Breast epithelium (tissue), 4 donors: ENCODE measurements at regions not wholly inside any gene's neighbourhood (a gene's known extent, or its start where the extent isn't known, plus 50 kb on each side); places are given as distances from the start of the nearest gene placed in this dataset.

Source experiments
- DNase-seq, 2 donors: peaks; one replicate each; pipeline ENCODE4 v3.0.0-alpha.2; 2019; ENCODE audit warnings: low spot score in 2 of 2
- H3K27ac ChIP-seq, 2 donors: fragments of 200-600 bp; sonication (generic) in 1 of 2; one replicate each; pipeline ENCODE4 v1.5.1; 2016 to 2019; ENCODE audit warnings: mild to moderate bottlenecking in 1 of 2
- H3K27me3 ChIP-seq, 2 donors: fragments of 200-600 bp; sonication (generic) in 1 of 2; one replicate each; pipeline versions ENCODE4 v1.5.1 to v1.6.0; 2017 to 2019; ENCODE audit warnings: control low read depth in 1 of 2, mild to moderate bottlenecking in 1 of 2
- H3K36me3 ChIP-seq: fragments of 200-600 bp; one replicate; pipeline ENCODE4 v1.5.1; 2019
- H3K4me1 ChIP-seq, 2 donors: fragments of 200-600 bp; sonication (generic); one replicate each; pipeline ENCODE4 v1.5.1; 2016 to 2019; ENCODE audit warnings: control low read depth in 1 of 2
- H3K4me3 ChIP-seq, 3 donors: fragments of 200-600 bp; sonication (generic); 1 replicate in 2 of 3; 2 replicates in 1 of 3; pipeline ENCODE4 v1.5.1; 2016 to 2019; ENCODE audit warnings: mild to moderate bottlenecking in 3 of 3, moderate library complexity in 2 of 3
- H3K9me3 ChIP-seq, 2 donors: fragments of 200-600 bp; sonication (generic) in 1 of 2; one replicate each; pipeline ENCODE4 v1.5.1; 2016 to 2019; ENCODE audit warnings: control low read depth in 1 of 2
- POLR2A ChIP-seq: fragments of 450-650 bp; IDR thresholded peaks from one replicate; pipeline ENCODE4 v1.6.1; 2016; ENCODE audit warnings: antibody characterized with exemption, mild to moderate bottlenecking, moderate library complexity
- POLR2AphosphoS5 ChIP-seq, 3 donors: sonication (generic); formaldehyde crosslinking; IDR thresholded peaks; one replicate each; pipeline ENCODE4 v1.6.1; 2017; ENCODE audit warnings: antibody characterized with exemption in 3 of 3
- intact Hi-C: fragments of 100-400 bp; cut with DNase I; formaldehyde crosslinking; loops from one replicate; pipeline ENCODE4 v1.15.1; 2023; ENCODE audit warnings: low total_unique reads
- TF ChIP-seq, protein P1 (sequence below), 3 donors: fragments of 450-650 bp; IDR thresholded peaks; one replicate each; pipeline ENCODE4 v1.5.1; 2016 to 2017; ENCODE audit warnings: antibody characterized with exemption in 3 of 3, mild to moderate bottlenecking in 3 of 3, moderate library complexity in 3 of 3

DNA sequence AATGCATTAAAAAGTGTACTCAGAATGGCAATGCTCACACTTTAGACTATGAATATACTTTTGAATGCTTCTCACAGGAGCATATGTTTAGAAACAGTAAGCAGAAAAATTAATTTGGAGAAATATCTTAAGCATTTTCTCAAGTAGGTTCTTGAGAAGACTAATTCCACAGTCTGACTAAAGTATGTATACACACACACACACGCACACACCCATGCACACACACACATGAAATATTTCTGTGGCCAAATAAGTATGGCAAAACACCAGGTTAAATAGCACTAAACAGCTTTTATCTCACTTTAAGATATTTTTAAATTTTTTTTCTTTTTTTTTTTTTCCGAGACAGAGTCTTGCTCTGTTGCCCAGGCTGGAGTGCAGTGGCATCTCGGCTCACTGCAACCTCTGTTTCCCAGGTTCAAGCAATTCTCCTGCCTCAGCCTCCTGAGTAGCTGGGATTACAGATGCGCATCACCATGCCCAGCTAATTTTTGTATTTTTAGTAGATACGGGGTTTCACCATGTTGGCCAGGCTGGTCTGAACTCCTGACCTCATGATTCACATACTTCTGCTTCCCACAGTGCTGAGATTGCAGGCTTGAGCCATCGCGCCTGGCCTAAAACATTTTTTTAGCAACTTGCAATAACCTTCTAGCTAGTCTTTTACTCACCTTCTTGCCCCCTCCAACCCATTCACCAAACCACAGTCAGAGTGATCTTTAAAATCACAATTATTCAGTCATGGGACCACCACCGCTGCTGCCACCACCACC is 67.5 kb upstream of the SCG2 start:
- H3K36me3 ChIP-seq = no peaks in the 10 kb centered on the region
- intact Hi-C loops = no loop called here
- no peaks in the 10 kb centered on the region for H3K27me3 ChIP-seq
- DNase-seq = no peak
- TF ChIP-seq POLR2A (no peak), POLR2AphosphoS5 (IDR thresholded peaks at IDR 0.05) (no peak)
- TF ChIP-seq, protein P1, sequence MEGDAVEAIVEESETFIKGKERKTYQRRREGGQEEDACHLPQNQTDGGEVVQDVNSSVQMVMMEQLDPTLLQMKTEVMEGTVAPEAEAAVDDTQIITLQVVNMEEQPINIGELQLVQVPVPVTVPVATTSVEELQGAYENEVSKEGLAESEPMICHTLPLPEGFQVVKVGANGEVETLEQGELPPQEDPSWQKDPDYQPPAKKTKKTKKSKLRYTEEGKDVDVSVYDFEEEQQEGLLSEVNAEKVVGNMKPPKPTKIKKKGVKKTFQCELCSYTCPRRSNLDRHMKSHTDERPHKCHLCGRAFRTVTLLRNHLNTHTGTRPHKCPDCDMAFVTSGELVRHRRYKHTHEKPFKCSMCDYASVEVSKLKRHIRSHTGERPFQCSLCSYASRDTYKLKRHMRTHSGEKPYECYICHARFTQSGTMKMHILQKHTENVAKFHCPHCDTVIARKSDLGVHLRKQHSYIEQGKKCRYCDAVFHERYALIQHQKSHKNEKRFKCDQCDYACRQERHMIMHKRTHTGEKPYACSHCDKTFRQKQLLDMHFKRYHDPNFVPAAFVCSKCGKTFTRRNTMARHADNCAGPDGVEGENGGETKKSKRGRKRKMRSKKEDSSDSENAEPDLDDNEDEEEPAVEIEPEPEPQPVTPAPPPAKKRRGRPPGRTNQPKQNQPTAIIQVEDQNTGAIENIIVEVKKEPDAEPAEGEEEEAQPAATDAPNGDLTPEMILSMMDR (IDR thresholded peaks at IDR 0.05) = no peak
- H3K4me3 ChIP-seq = no peak overlapping the region
- H3K9me3 ChIP-seq = no peaks in the 10 kb centered on the region
- no peaks in the 10 kb centered on the region for H3K4me1 ChIP-seq
- no peak overlapping the region for H3K27ac ChIP-seq

DNA sequence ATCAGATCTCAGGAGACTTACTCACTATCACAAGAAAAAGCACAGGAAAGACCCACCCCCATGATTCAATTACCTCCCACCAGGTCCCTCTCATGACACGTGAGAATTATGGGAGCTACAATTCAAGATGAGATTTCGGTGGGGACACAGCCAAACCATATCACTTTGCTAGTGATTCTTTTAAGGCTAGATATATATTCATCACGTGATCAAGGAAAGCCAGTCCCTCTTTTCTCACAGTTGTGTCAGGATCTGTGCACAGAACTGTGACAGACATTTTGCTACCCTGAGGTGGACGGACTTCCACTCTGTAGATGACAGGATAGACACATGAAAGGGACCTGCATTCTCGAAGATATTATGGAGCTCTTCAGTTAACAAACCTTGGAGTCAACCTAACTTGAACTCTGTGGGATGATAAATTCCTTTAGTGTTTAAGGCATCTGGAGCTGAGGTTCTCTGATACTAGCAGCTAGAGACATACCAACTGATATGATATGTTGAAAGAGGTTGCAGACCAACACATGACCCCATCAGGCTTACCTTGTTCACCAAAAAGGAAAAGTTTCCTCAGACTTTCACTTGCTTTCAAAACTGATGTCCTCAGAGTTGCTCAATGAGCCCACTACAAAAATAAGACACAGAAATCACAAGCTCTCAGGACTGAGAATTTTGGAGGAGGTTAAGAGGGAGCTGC is 66.3 kb upstream of the SCG2 start:
- Histone ChIP-seq H3K4me1 (no peaks in the 10 kb centered on the region), H3K27ac (no peak overlapping the region)
- DNase-seq = no peak

DNA sequence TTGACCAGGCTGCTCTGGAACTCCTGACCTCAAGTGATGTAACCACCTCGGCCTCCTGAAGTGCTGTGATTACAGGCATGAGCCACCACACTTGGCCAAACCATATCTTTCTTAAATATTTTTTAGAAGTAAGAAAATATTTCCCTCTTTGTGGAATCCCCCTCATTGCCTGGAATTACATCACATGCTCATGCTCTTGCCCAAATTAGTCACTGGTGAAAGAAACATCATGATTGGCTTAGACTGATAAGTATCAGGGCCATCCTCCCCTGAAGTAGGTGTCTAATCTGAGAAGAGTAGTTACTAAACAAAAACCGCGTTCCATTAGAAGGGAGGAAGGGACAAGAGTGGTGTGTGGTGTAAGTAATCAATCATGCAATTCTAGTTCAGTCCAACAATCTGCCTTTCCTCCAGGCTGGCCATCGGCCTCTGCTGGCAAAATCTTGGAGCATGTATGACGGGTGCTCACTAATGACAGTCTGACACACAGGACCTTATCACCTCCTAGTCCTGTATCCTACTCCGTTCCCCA is 52.3 kb upstream of the SCG2 start:
- H3K27me3 ChIP-seq = no peaks in the 10 kb centered on the region
- H3K36me3 ChIP-seq = no peaks in the 10 kb centered on the region
- H3K9me3 ChIP-seq = no peaks in the 10 kb centered on the region
- intact Hi-C loops = loop anchor here (10.0 kb wide), 1 partner anchor 1020 kb away; no protein-coding TSS in a partner anchor
- H3K4me1 ChIP-seq = no peaks in the 10 kb centered on the region
- no peak overlapping the region for H3K27ac ChIP-seq
- no peak overlapping the region for H3K4me3 ChIP-seq
- no peak for DNase-seq
- no peak for TF ChIP-seq POLR2A
- TF ChIP-seq, protein P1 (IDR thresholded peaks at IDR 0.05) = no peak
- no peak for TF ChIP-seq POLR2AphosphoS5 (IDR thresholded peaks at IDR 0.05)

More for the DNA sequence above, 66.3 kb upstream of the SCG2 start:
- Histone ChIP-seq H3K9me3 (no peaks in the 10 kb centered on the region), H3K27me3 (no peaks in the 10 kb centered on the region), H3K36me3 (no peaks in the 10 kb centered on the region), H3K4me3 (no peak overlapping the region)
- intact Hi-C loops = no loop called here
- TF ChIP-seq, protein P1 (IDR thresholded peaks at IDR 0.05) = no peak
- TF ChIP-seq POLR2A = no peak
- no peak for TF ChIP-seq POLR2AphosphoS5 (IDR thresholded peaks at IDR 0.05)

DNA sequence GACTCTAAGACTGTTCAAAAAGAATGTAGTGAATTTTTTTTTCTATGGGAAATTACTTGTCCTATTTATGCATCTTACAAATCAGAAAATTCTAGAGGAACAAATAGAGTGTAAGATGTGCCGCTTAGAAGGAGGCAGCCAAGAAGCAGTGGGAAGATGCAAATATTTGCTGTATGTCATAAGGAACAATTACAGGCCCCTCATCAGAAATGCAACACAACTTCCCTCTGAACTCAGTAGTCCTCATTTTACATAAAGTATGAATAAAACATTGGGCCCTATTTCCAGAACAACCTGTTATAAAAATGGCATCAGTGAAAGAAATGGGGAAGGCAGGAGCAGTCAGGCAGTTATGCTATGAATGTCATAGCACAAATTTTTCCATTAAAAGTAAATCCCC is 50.7 kb upstream of the SCG2 start:
- H3K4me3 ChIP-seq = no peak overlapping the region
- no peaks in the 10 kb centered on the region for H3K27me3 ChIP-seq
- no peak overlapping the region for H3K27ac ChIP-seq
- no peak for DNase-seq
- no peaks in the 10 kb centered on the region for H3K4me1 ChIP-seq
- intact Hi-C loops = loop anchor here (10.0 kb wide), 1 partner anchor 1022 kb away; no protein-coding TSS in a partner anchor
- H3K9me3 ChIP-seq = no peaks in the 10 kb centered on the region
- TF ChIP-seq, protein P1 (IDR thresholded peaks at IDR 0.05) = no peak
- TF ChIP-seq POLR2AphosphoS5 (IDR thresholded peaks at IDR 0.05) (no peak), POLR2A (no peak)
- no peaks in the 10 kb centered on the region for H3K36me3 ChIP-seq

DNA sequence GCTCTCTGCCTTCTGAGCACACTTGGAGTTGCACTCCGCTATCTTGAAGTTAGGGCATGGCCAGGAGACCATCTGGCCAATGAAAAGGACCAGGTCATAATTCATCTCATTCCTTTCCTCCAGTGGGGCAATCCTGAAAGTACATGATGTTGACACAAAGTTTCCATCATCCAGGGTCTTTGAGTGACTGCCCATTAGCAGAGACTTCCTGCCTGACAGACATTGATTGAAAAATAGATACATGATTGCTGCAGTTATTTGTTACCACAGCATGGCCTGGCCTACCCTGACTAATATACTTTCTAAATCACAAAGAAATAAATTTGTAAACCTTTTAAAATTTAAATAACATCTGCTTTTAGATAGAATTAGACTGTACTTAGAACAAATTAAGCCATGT is 50.0 kb upstream of the SCG2 start:
- H3K4me3 ChIP-seq = no peak overlapping the region
- intact Hi-C loops = loop anchor here (10.0 kb wide), 1 partner anchor 1023 kb away; no protein-coding TSS in a partner anchor
- no peaks in the 10 kb centered on the region for H3K9me3 ChIP-seq
- no peak for DNase-seq
- no peak overlapping the region for H3K27ac ChIP-seq
- TF ChIP-seq, protein P1 (IDR thresholded peaks at IDR 0.05) = no peak
- TF ChIP-seq POLR2AphosphoS5 (IDR thresholded peaks at IDR 0.05) = no peak
- TF ChIP-seq POLR2A = no peak
- H3K36me3 ChIP-seq = no peaks in the 10 kb centered on the region
- H3K4me1 ChIP-seq = no peaks in the 10 kb centered on the region
- H3K27me3 ChIP-seq = no peaks in the 10 kb centered on the region
